ENCODE measurements at regions not wholly inside any gene's neighbourhood (a gene's known extent, or its start where the extent isn't known, plus 50 kb on each side); places are given as distances from the start of the nearest gene placed in this dataset.

DNA sequence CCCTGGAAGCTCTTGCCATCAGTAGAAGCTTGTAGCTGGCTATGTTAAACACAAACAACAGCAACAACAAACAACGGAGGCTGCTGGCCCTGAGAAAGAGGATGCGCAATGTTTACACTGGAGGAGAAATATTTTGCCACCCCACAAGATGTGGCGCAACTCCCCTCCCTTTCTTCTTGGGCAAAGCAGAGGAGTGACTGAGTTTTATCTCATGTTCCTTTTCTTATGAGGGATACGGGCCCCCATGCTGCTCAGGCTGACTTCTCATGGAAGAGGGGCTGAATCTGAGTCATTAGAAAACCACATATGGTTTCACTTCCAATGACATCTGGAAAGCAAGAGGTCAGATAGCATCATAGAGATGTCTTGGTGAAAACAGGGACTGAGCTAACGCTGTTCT is 75.9 kb upstream of the HDDC2 start:
- Histone ChIP-seq H2AFZ (ENCODE audit: low read depth, low read length) (no peak overlapping the region), H3K9ac (replicated peaks; ENCODE audit: extremely low read depth, insufficient read depth, low read length) (no peak overlapping the region), H3K79me2 (ENCODE audit: control insufficient read depth, insufficient read depth, low read length) (no peaks in the 10 kb centered on the region), H3K36me3 (ENCODE audit: control insufficient read depth in 2 of 2, extremely low read depth in 1 of 2, insufficient read depth in 2 of 2, low read length in 2 of 2) (no peaks in the 10 kb centered on the region), H3K4me2 (ENCODE audit: insufficient read depth, low read length) (no peak overlapping the region), H3K9me3 (replicated peaks; ENCODE audit: control insufficient read depth, insufficient read depth, low read length) (no peaks in the 10 kb centered on the region), H3K27ac (ENCODE audit: insufficient read depth, low read depth, low read length) (no peak overlapping the region), H3K27me3 (ENCODE audit: control insufficient read depth in 2 of 2, insufficient read depth in 2 of 2, low read length in 2 of 2) (peaks cover 8 to 35% of the 10 kb centered on the region in 2 experiments), H4K20me1 (replicated peaks; ENCODE audit: control insufficient read depth, extremely low read depth, insufficient read depth, low read length) (no peaks in the 10 kb centered on the region), H3K4me3 (replicated peaks in 1 of 3; ENCODE audit: insufficient read depth in 1 of 3, low read depth in 1 of 3, low read length in 3 of 3) (no peak overlapping the region), H3K4me1 (ENCODE audit: control insufficient read depth, extremely low read depth, insufficient read depth, low read length) (no peaks in the 10 kb centered on the region), H3K9me1 (replicated peaks; ENCODE audit: control insufficient read depth, extremely low read depth, insufficient read depth, low read length) (no peaks in the 10 kb centered on the region)
- BruUV-seq (replicated peaks), result no TSS peak
- FAIRE-seq (no peak), DNase-seq (ENCODE audit: low read depth, low spot score) (no peak)
- intact Hi-C loops (cut with micrococcal nuclease), result no loop called here
- no peak for TF ChIP-seq POLR2AphosphoS5 (IDR thresholded peaks at IDR 0.05; ENCODE audit: insufficient read depth, low read depth, low read length)
- no peak for TF ChIP-seq MYC (IDR thresholded peaks at IDR 0.05; ENCODE audit: low read depth, low read length)
- no peak for TF ChIP-seq EZH2 (IDR thresholded peaks at IDR 0.05; ENCODE audit: borderline replicate concordance, low read depth, low read length, severe bottlenecking)
- TF ChIP-seq POLR2A (IDR thresholded peaks at IDR 0.05; ENCODE audit: low read depth, low read length), result no peak
- TF ChIP-seq, protein P1, sequence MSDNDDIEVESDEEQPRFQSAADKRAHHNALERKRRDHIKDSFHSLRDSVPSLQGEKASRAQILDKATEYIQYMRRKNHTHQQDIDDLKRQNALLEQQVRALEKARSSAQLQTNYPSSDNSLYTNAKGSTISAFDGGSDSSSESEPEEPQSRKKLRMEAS (IDR thresholded peaks at IDR 0.05; ENCODE audit: insufficient read depth, insufficient read length), result no peak
- TF ChIP-seq, protein P2, sequence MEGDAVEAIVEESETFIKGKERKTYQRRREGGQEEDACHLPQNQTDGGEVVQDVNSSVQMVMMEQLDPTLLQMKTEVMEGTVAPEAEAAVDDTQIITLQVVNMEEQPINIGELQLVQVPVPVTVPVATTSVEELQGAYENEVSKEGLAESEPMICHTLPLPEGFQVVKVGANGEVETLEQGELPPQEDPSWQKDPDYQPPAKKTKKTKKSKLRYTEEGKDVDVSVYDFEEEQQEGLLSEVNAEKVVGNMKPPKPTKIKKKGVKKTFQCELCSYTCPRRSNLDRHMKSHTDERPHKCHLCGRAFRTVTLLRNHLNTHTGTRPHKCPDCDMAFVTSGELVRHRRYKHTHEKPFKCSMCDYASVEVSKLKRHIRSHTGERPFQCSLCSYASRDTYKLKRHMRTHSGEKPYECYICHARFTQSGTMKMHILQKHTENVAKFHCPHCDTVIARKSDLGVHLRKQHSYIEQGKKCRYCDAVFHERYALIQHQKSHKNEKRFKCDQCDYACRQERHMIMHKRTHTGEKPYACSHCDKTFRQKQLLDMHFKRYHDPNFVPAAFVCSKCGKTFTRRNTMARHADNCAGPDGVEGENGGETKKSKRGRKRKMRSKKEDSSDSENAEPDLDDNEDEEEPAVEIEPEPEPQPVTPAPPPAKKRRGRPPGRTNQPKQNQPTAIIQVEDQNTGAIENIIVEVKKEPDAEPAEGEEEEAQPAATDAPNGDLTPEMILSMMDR (IDR thresholded peaks at IDR 0.05; ENCODE audit: extremely low read depth in 1 of 2, insufficient read depth in 1 of 2, low read depth in 1 of 2, low read length in 2 of 2), result no peak
- TF ChIP-seq FOS (IDR thresholded peaks at IDR 0.05; ENCODE audit: borderline replicate concordance, insufficient read depth, low read length), result no peak
- dilution Hi-C loops (cut with MboI; ENCODE audit: extremely low pct_ligation_motif_present, low sequenced_read_pairs), result no loop called here
- POLR2A ChIA-PET, result no interaction called here
- CTCF ChIA-PET, result interaction anchor here (1.7 kb wide), 1 partner anchor 11 kb away, joined by 4 read pairs; no protein-coding TSS in a partner anchor

Measured in endothelial cell of umbilical vein (primary cell).